GM23248 (cell line): ENCODE measurements at regions not wholly inside any gene's neighbourhood (a gene's known extent, or its start where the extent isn't known, plus 50 kb on each side); places are given as distances from the start of the nearest gene placed in this dataset.

ENCODE experiments used
- EZH2 ChIP-seq: fragments of 200-600 bp; sonication (generic); IDR thresholded peaks from 2 replicates; pipeline ENCODE4 v1.6.1; 2018; ENCODE audit warnings: antibody characterized with exemption, mild to moderate bottlenecking; ENCODE audit not compliant: insufficient read depth, poor library complexity, severe bottlenecking
- EZH2phosphoT487 ChIP-seq: fragments of 200-600 bp; sonication (generic); IDR thresholded peaks from 2 replicates; pipeline ENCODE4 v1.6.1; 2018; ENCODE audit warnings: antibody characterized with exemption, moderate library complexity, mild to moderate bottlenecking, low read depth; ENCODE audit not compliant: insufficient read depth

DNA sequence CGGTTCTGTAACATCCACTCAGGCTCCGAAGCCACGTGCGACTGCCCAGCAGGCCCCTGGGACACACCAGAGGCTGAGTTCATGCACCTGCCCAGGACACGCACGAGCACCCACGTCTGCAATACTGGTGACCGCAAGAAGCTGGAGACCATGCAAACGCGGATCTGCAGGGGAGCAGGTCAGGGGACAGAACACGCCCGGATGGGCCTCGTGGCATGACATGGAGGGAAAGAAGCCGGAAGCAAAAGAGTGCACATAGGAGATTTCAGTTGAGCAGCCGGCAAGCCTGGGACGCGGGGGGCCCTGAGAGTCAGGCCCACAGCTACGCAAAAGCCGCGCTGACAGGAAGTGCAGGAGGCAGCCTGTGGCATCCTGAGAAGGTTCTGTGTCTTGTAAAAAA lies 73.7 kb downstream of the FOXL3 start:
- TF ChIP-seq EZH2 (no peak), EZH2phosphoT487 (no peak)
